ENCODE measurements at regions not wholly inside any gene's neighbourhood (a gene's known extent, or its start where the extent isn't known, plus 50 kb on each side); places are given as distances from the start of the nearest gene placed in this dataset.

DNA sequence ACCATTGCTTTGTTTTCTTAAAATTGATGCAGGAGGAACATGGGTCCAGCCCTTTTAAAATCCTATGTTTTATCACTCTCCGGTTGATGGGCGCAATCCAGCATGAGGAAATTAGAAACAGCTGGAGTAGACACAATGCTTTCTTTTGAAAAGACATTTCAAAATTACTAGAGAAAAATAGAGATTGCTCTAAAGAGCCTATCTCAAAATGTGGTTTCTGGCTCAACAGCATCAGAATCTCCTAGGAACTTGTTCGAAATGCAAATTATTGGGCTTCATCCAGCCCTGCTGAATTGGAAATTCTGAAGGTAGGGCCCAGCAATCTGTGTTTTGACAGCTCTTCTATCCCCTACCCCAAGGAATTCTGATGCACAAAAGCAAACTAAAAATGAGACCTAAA lies 190.8 kb upstream of the BMP2 start:
- FAIRE-seq = no peak
- 62% methylated on average over 3 of the region's 3 CpGs for WGBS (ENCODE audit: low lambda C conversion rate)
- BruUV-seq (replicated peaks) = no TSS peak
- ATAC-seq = no peak
- no peak overlapping the region for H3K4me3 ChIP-seq (replicated peaks in 1 of 3; ENCODE audit: insufficient read depth in 1 of 3, low read depth in 2 of 3, low read length in 3 of 3)
- H4K20me1 ChIP-seq (ENCODE audit: insufficient read depth, low read length) = no peaks in the 10 kb centered on the region
- no peaks in the 10 kb centered on the region for H3K36me3 ChIP-seq (replicated peaks in 1 of 2; ENCODE audit: control insufficient read depth in 1 of 2, insufficient read depth in 2 of 2, low read length in 2 of 2)
- no peak overlapping the region for H3K27ac ChIP-seq (ENCODE audit: extremely low read length, insufficient read depth, low read length)
- in situ Hi-C loops (cut with HindIII; ENCODE audit: extremely low pct_ligation_motif_present, low pct_unique_long_range_greater_than_20kb) (no loop called here), intact Hi-C loops (cut with micrococcal nuclease; ENCODE audit: unreplicated experiment) (no loop called here)
- POLR2A ChIA-PET = no interaction called here
- no peaks in the 10 kb centered on the region for H3K27me3 ChIP-seq (ENCODE audit: control insufficient read depth in 1 of 2, insufficient read depth in 2 of 2, low read length in 2 of 2)
- peaks cover 10% of the 10 kb centered on the region for H3K4me1 ChIP-seq (ENCODE audit: insufficient read depth, low read length)
- CTCF ChIA-PET (ENCODE audit: low intra/inter-chr PET ratio, low total read pairs) = no interaction called here
- DNase-seq (ENCODE audit: low spot score) = no peak
- no peak overlapping the region for H3K9ac ChIP-seq (ENCODE audit: insufficient read depth, low read depth, low read length)
- H3K9me3 ChIP-seq (ENCODE audit: low read length) = no peaks in the 10 kb centered on the region
- no peak overlapping the region for H3K4me2 ChIP-seq (ENCODE audit: low read depth, low read length)
- H2AFZ ChIP-seq (ENCODE audit: low read length) = no peak overlapping the region
- H3K79me2 ChIP-seq (ENCODE audit: insufficient read depth, low read length) = no peaks in the 10 kb centered on the region
- TF ChIP-seq, protein P1, sequence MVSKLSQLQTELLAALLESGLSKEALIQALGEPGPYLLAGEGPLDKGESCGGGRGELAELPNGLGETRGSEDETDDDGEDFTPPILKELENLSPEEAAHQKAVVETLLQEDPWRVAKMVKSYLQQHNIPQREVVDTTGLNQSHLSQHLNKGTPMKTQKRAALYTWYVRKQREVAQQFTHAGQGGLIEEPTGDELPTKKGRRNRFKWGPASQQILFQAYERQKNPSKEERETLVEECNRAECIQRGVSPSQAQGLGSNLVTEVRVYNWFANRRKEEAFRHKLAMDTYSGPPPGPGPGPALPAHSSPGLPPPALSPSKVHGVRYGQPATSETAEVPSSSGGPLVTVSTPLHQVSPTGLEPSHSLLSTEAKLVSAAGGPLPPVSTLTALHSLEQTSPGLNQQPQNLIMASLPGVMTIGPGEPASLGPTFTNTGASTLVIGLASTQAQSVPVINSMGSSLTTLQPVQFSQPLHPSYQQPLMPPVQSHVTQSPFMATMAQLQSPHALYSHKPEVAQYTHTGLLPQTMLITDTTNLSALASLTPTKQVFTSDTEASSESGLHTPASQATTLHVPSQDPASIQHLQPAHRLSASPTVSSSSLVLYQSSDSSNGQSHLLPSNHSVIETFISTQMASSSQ (IDR thresholded peaks at IDR 0.05; ENCODE audit: low read depth) = no peak
- TF ChIP-seq, protein P1 (CRISPR knock-in tag; IDR thresholded peaks at IDR 0.05; ENCODE audit: borderline replicate concordance) = no peak
- TF ChIP-seq TCF7L2 (IDR thresholded peaks at IDR 0.05; ENCODE audit: low read depth, low read length) = no peak
- TF ChIP-seq ARNT2 (CRISPR knock-in tag; IDR thresholded peaks at IDR 0.05; ENCODE audit: low read depth) = no peak
- no peak for TF ChIP-seq ZNF713 (CRISPR knock-in tag; IDR thresholded peaks at IDR 0.05)
- TF ChIP-seq SMC3 (IDR thresholded peaks at IDR 0.05; ENCODE audit: low read length) = no peak
- TF ChIP-seq, protein P2, sequence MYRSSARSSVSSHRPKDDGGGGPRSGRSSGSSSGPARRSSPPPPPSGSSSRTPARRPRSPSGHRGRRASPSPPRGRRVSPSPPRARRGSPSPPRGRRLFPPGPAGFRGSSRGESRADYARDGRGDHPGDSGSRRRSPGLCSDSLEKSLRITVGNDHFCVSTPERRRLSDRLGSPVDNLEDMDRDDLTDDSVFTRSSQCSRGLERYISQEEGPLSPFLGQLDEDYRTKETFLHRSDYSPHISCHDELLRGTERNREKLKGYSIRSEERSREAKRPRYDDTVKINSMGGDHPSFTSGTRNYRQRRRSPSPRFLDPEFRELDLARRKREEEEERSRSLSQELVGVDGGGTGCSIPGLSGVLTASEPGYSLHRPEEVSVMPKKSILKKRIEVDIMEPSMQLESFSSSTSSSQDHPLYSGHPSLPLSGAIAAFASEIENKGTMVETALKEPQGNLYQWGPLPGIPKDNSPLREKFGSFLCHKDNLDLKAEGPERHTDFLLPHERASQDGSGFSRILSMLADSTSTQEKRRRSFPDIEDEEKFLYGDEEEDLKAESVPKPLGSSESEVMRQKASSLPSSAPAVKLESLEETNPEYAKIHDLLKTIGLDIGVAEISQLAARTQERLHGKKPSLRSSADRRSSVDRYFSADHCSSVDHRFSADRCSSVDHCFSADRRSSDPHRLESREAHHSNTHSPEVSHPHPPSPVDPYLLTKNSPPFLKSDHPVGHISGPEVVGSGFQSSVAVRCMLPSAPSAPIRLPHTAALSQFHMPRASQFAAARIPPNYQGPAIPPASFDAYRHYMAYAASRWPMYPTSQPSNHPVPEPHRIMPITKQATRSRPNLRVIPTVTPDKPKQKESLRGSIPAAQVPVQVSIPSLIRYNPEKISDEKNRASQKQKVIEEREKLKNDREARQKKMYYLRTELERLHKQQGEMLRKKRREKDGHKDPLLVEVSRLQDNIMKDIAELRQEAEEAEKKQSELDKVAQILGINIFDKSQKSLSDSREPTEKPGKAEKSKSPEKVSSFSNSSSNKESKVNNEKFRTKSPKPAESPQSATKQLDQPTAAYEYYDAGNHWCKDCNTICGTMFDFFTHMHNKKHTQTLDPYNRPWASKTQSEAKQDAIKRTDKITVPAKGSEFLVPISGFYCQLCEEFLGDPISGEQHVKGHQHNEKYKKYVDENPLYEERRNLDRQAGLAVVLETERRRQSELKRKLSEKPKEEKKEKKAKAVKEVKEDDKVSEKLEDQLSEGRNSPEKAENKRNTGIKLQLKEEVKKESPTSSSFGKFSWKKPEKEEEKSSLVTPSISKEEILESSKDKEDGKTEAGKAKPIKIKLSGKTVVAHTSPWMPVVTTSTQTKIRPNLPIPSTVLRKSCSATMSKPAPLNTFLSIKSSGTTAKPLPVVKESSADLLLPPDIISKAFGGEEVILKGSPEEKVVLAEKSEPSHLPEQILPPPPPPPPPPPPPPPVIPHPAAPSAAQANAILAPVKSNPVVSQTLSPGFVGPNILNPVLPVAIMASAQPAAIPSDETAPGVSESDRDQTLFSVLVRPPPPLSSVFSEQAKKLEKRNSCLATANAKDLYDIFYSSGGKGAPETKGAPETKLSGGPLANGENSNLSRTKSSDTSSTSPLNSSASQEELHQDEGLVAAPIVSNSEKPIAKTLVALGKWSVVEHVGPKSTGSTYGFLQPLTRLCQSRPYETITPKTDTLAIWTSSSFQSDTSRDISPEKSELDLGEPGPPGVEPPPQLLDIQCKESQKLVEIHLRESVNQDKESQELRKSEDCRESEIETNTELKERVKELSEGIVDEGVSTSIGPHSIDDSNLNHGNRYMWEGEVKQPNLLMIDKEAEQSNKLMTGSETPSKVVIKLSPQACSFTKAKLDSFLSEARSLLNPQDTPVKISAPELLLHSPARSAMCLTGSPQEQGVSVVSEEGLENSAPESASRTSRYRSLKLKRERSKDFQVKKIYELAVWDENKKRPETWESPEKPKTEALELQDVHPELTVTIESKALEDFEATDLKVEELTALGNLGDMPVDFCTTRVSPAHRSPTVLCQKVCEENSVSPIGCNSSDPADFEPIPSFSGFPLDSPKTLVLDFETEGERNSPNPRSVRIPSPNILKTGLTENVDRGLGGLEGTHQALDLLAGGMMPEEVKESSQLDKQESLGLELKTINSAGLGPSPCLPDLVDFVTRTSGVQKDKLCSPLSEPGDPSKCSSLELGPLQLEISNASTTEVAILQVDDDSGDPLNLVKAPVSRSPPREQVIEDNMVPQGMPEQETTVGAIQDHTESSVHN (CRISPR knock-in tag; IDR thresholded peaks at IDR 0.05) = no peak
- no peak for TF ChIP-seq RORA (CRISPR knock-in tag; IDR thresholded peaks at IDR 0.05)
- TF ChIP-seq MZF1 (CRISPR knock-in tag; IDR thresholded peaks at IDR 0.05; ENCODE audit: borderline replicate concordance) = no peak
- TF ChIP-seq, protein P3, sequence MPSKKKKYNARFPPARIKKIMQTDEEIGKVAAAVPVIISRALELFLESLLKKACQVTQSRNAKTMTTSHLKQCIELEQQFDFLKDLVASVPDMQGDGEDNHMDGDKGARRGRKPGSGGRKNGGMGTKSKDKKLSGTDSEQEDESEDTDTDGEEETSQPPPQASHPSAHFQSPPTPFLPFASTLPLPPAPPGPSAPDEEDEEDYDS (CRISPR knock-in tag; IDR thresholded peaks at IDR 0.05) = no peak
- no peak for TF ChIP-seq NRL (CRISPR knock-in tag; IDR thresholded peaks at IDR 0.05; ENCODE audit: borderline replicate concordance)
- TF ChIP-seq MAFG (CRISPR knock-in tag; IDR thresholded peaks at IDR 0.05) = no peak
- no peak for TF ChIP-seq ZNF235 (CRISPR knock-in tag; IDR thresholded peaks at IDR 0.05; ENCODE audit: borderline replicate concordance)
- no peak for TF ChIP-seq RXRB (CRISPR knock-in tag; IDR thresholded peaks at IDR 0.05; ENCODE audit: borderline replicate concordance)
